HepG2 (cell line): ENCODE measurements at regions not wholly inside any gene's neighbourhood (a gene's known extent, or its start where the extent isn't known, plus 50 kb on each side); places are given as distances from the start of the nearest gene placed in this dataset.

ENCODE experiments used
- ATAC-seq: fragments of 200-7000 bp; cut with Tn5 transposase; 3 replicates; pipeline ENCODE4 v1.9.1; 2020; ENCODE audit warnings: mild to moderate bottlenecking, moderate library complexity
- BruUV-seq: library from RNA; stranded (reverse); fragments of 400-500 nt; replicated peaks from 2 replicates; lab custom pipeline; 2021; lab: Mats Ljungman, UMichigan
- CTCF ChIA-PET: fragments of 300-600 bp; formaldehyde crosslinking; extraction: SDS; loops from one replicate; lab custom pipeline; 2021; ENCODE audit warnings: low total read pairs, inconsistent platforms, low intra/inter-chr PET ratio; lab: Yijun Ruan, JAX
- POLR2A ChIA-PET: fragments of 350-600 bp; sonication (Branson Sonifier 250); formaldehyde crosslinking; loops from one replicate; lab custom pipeline; 2020; ENCODE audit warnings: antibody characterized with exemption, inconsistent platforms; lab: Yijun Ruan, JAX
- DNase-seq: peaks from one replicate; pipeline ENCODE4 v3.0.0-alpha.2; 2015; ENCODE audit warnings: low spot score
- FAIRE-seq: peaks from 3 replicates; lab custom pipeline; 2011; peaks lifted over from hg19 to GRCh38; lab: Jason Lieb, UNC
- H2AFZ ChIP-seq: one replicate; pipeline ENCODE4 v1.6.1; 2011; ENCODE audit warnings: low read length, inconsistent platforms
- H3K27ac ChIP-seq: fragments of 300-600 bp; 3 replicates; pipeline ENCODE4 v1.8.0; 2011; ENCODE audit warnings: mixed run types, mild to moderate bottlenecking, mixed read lengths, low read length, inconsistent platforms; ENCODE audit not compliant: insufficient read depth; ENCODE audit errors: extremely low read length
- H3K27me3 ChIP-seq, 2 experiments: fragments of 200-600 bp in 1 of 2; 2 replicates in 1 of 2; 3 replicates in 1 of 2; pipeline versions ENCODE4 v1.6.0 to v1.8.0; 2011; ENCODE audit warnings: low read length in 2 of 2, mild to moderate bottlenecking in 2 of 2, moderate library complexity in 2 of 2, inconsistent platforms in 1 of 2; ENCODE audit not compliant: insufficient read depth in 2 of 2, control insufficient read depth in 1 of 2
- H3K36me3 ChIP-seq, 2 experiments: fragments of 200-600 bp in 1 of 2; replicated peaks in 1 of 2; 2 replicates in 1 of 2; 3 replicates in 1 of 2; pipeline versions ENCODE4 v1.5.1 to v1.8.0; 2011; ENCODE audit warnings: low read length in 2 of 2, inconsistent platforms in 1 of 2; ENCODE audit not compliant: insufficient read depth in 2 of 2, control insufficient read depth in 1 of 2
- H3K4me1 ChIP-seq: 2 replicates; pipeline ENCODE4 v1.5.1; 2012; ENCODE audit warnings: low read length, inconsistent platforms; ENCODE audit not compliant: insufficient read depth
- H3K4me2 ChIP-seq: 2 replicates; pipeline ENCODE4 v1.6.0; 2011; ENCODE audit warnings: low read depth, low read length, inconsistent platforms
- H3K4me3 ChIP-seq, 3 experiments: fragments of 200-600 bp in 1 of 3; sonication (generic), shearing (Covaris generic) in 1 of 3; replicated peaks in 1 of 3; 2 replicates each; pipeline ENCODE4 v1.5.1; 2011 to 2016; ENCODE audit warnings: low read length in 3 of 3, inconsistent platforms in 2 of 3, low read depth in 2 of 3, mild to moderate bottlenecking in 2 of 3, control low read depth in 1 of 3, mixed read lengths in 1 of 3; ENCODE audit not compliant: insufficient read depth in 1 of 3
- H3K79me2 ChIP-seq: one replicate; pipeline ENCODE4 v1.6.1; 2011; ENCODE audit warnings: low read length, inconsistent platforms; ENCODE audit not compliant: insufficient read depth
- H3K9ac ChIP-seq: 2 replicates; pipeline ENCODE4 v1.6.0; 2011; ENCODE audit warnings: mild to moderate bottlenecking, low read depth, low read length, inconsistent platforms; ENCODE audit not compliant: insufficient read depth
- H3K9me3 ChIP-seq: 2 replicates; pipeline ENCODE4 v1.5.1; 2012; ENCODE audit warnings: mild to moderate bottlenecking, low read length
- H4K20me1 ChIP-seq: 2 replicates; pipeline ENCODE4 v1.6.0; 2011; ENCODE audit warnings: inconsistent platforms, mild to moderate bottlenecking, low read length, moderate library complexity; ENCODE audit not compliant: insufficient read depth
- RFX5 ChIP-seq: IDR thresholded peaks from 2 replicates; pipeline ENCODE4 v1.6.1; 2011; ENCODE audit warnings: low read depth, low read length, improper control_type of control experiment
- RFXANK ChIP-seq: IDR thresholded peaks from 2 replicates; pipeline ENCODE4 v1.6.1; 2016
- ZNF768 ChIP-seq: sonication (generic); formaldehyde crosslinking; IDR thresholded peaks from 2 replicates; pipeline ENCODE4 v1.4.0; 2020; ENCODE audit warnings: missing genetic modification reagents
- ZNF782 ChIP-seq: sonication (generic); formaldehyde crosslinking; IDR thresholded peaks from 2 replicates; pipeline ENCODE4 v1.4.0; 2020; ENCODE audit warnings: missing genetic modification reagents, mild to moderate bottlenecking, borderline replicate concordance
- WGBS: methylation state at CpG from one replicate; pipeline ENCODE4 v1.1.6; 2017; ENCODE audit warnings: low lambda C conversion rate; 5-methylcytosine and 5-hydroxymethylcytosine counted together
- in situ Hi-C: cut with HindIII; loops from 2 replicates; pipeline ENCODE4 v1.10.0; 2017; ENCODE audit warnings: low pct_unique_long_range_greater_than_20kb; ENCODE audit not compliant: extremely low pct_ligation_motif_present
- intact Hi-C: fragments of 100-400 bp; cut with micrococcal nuclease; formaldehyde crosslinking; loops from one replicate; pipeline ENCODE4 v1.10.0; 2022; ENCODE audit not compliant: unreplicated experiment
- TF ChIP-seq, protein P1 (sequence below): sonication (generic); formaldehyde crosslinking; IDR thresholded peaks from 2 replicates; pipeline ENCODE4 v1.8.0; 2022; ENCODE audit warnings: mild to moderate bottlenecking, missing genetic modification reagents
- TF ChIP-seq, protein P2 (sequence below): sonication (generic); formaldehyde crosslinking; IDR thresholded peaks from 2 replicates; pipeline ENCODE4 v1.9.0; 2021; ENCODE audit warnings: mild to moderate bottlenecking, missing genetic modification reagents

DNA sequence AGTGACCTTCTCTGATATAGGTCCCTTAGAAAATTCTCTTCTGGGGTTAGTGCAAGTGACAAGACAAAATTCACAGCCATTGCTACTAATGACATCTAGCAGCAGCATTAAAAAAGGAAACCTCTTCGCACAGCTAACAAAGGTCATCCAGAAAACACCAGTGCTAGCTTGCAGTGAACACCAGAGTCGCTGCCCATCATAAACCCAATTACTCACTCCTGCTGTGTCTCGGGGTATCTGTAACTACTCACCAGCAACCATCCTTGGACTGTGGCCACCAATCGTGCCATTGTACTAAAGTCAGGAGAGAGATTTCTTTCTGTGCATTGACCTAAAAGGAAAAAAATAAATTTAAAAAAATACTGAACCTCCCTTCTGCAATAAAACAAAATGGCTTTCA is 1494.7 kb upstream of the CDH8 start:
- intact Hi-C loops: no loop called here
- no peak for FAIRE-seq
- Histone ChIP-seq H3K9me3 (peaks cover 33% of the 10 kb centered on the region), H2AFZ (no peak overlapping the region), H3K9ac (no peak overlapping the region), H3K4me1 (no peaks in the 10 kb centered on the region), H3K27ac (no peak overlapping the region), H4K20me1 (no peaks in the 10 kb centered on the region), H3K4me3 (no peak overlapping the region), H3K79me2 (no peaks in the 10 kb centered on the region), H3K4me2 (no peak overlapping the region), H3K27me3 (no peaks in the 10 kb centered on the region), H3K36me3 (no peaks in the 10 kb centered on the region)
- no peak for DNase-seq
- TF ChIP-seq RFXANK (no peak), ZNF768 (CRISPR knock-in tag) (no peak), RFX5 (no peak), ZNF782 (no peak)
- TF ChIP-seq, protein P1, sequence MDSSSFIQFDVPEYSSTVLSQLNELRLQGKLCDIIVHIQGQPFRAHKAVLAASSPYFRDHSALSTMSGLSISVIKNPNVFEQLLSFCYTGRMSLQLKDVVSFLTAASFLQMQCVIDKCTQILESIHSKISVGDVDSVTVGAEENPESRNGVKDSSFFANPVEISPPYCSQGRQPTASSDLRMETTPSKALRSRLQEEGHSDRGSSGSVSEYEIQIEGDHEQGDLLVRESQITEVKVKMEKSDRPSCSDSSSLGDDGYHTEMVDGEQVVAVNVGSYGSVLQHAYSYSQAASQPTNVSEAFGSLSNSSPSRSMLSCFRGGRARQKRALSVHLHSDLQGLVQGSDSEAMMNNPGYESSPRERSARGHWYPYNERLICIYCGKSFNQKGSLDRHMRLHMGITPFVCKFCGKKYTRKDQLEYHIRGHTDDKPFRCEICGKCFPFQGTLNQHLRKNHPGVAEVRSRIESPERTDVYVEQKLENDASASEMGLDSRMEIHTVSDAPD (CRISPR knock-in tag): no peak
- TF ChIP-seq, protein P2, sequence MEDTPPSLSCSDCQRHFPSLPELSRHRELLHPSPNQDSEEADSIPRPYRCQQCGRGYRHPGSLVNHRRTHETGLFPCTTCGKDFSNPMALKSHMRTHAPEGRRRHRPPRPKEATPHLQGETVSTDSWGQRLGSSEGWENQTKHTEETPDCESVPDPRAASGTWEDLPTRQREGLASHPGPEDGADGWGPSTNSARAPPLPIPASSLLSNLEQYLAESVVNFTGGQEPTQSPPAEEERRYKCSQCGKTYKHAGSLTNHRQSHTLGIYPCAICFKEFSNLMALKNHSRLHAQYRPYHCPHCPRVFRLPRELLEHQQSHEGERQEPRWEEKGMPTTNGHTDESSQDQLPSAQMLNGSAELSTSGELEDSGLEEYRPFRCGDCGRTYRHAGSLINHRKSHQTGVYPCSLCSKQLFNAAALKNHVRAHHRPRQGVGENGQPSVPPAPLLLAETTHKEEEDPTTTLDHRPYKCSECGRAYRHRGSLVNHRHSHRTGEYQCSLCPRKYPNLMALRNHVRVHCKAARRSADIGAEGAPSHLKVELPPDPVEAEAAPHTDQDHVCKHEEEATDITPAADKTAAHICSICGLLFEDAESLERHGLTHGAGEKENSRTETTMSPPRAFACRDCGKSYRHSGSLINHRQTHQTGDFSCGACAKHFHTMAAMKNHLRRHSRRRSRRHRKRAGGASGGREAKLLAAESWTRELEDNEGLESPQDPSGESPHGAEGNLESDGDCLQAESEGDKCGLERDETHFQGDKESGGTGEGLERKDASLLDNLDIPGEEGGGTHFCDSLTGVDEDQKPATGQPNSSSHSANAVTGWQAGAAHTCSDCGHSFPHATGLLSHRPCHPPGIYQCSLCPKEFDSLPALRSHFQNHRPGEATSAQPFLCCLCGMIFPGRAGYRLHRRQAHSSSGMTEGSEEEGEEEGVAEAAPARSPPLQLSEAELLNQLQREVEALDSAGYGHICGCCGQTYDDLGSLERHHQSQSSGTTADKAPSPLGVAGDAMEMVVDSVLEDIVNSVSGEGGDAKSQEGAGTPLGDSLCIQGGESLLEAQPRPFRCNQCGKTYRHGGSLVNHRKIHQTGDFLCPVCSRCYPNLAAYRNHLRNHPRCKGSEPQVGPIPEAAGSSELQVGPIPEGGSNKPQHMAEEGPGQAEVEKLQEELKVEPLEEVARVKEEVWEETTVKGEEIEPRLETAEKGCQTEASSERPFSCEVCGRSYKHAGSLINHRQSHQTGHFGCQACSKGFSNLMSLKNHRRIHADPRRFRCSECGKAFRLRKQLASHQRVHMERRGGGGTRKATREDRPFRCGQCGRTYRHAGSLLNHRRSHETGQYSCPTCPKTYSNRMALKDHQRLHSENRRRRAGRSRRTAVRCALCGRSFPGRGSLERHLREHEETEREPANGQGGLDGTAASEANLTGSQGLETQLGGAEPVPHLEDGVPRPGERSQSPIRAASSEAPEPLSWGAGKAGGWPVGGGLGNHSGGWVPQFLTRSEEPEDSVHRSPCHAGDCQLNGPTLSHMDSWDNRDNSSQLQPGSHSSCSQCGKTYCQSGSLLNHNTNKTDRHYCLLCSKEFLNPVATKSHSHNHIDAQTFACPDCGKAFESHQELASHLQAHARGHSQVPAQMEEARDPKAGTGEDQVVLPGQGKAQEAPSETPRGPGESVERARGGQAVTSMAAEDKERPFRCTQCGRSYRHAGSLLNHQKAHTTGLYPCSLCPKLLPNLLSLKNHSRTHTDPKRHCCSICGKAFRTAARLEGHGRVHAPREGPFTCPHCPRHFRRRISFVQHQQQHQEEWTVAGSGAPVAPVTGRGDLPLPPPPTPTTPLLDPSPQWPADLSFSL: no peak
- in situ Hi-C loops: no loop called here
- ChIA-PET POLR2A (no interaction called here), CTCF (no interaction called here)
- no peak for ATAC-seq
- BruUV-seq: no TSS peak
- WGBS: 2% methylated on average over 4 of the region's 4 CpGs
